Lung (tissue), 11 donors: ENCODE measurements at regions not wholly inside any gene's neighbourhood (a gene's known extent, or its start where the extent isn't known, plus 50 kb on each side); places are given as distances from the start of the nearest gene placed in this dataset.

Experiments
- ATAC-seq: fragments of 200-7000 bp; cut with Tn5 transposase; one replicate; pipeline ENCODE4 v1.9.1; 2020; ENCODE audit warnings: moderate number of reproducible peaks; ENCODE audit not compliant: insufficient read depth, low FRiP score
- DNase-seq, 3 donors: peaks; one replicate each; pipeline ENCODE4 v3.0.0-alpha.2; 2013 to 2017
- H3K27ac ChIP-seq, 2 donors: one replicate each; pipeline ENCODE4 v1.5.1; 2013; ENCODE audit warnings: mild to moderate bottlenecking in 2 of 2, moderate library complexity in 2 of 2, control low read depth in 1 of 2, inconsistent platforms in 1 of 2, low read depth in 1 of 2, low read length in 1 of 2
- H3K27me3 ChIP-seq, 3 donors: one replicate each; pipeline ENCODE4 v1.5.1; 2013; ENCODE audit warnings: low read length in 2 of 3; ENCODE audit not compliant: control insufficient read depth in 3 of 3, insufficient read depth in 3 of 3
- H3K36me3 ChIP-seq, 4 donors: one replicate each; pipeline ENCODE4 v1.5.1; 2013; ENCODE audit warnings: low read length in 4 of 4, mild to moderate bottlenecking in 1 of 4, moderate library complexity in 1 of 4; ENCODE audit not compliant: control insufficient read depth in 4 of 4, insufficient read depth in 4 of 4
- H3K4me1 ChIP-seq, 5 donors: one replicate each; pipeline ENCODE4 v1.5.1; 2013; ENCODE audit warnings: low read length in 5 of 5, mild to moderate bottlenecking in 2 of 5, moderate library complexity in 1 of 5; ENCODE audit not compliant: control insufficient read depth in 5 of 5, insufficient read depth in 5 of 5
- H3K4me3 ChIP-seq: one replicate; pipeline ENCODE4 v1.5.1; 2013; ENCODE audit warnings: mild to moderate bottlenecking, control low read depth, moderate library complexity
- H3K9ac ChIP-seq, 2 donors: one replicate each; pipeline ENCODE4 v1.5.1; 2013; ENCODE audit warnings: low read length in 2 of 2, control low read depth in 1 of 2; ENCODE audit not compliant: insufficient read depth in 1 of 2
- H3K9me3 ChIP-seq, 4 donors: one replicate each; pipeline ENCODE4 v1.5.1; 2013; ENCODE audit warnings: low read length in 3 of 4, mild to moderate bottlenecking in 1 of 4, moderate library complexity in 1 of 4; ENCODE audit not compliant: control insufficient read depth in 4 of 4, insufficient read depth in 3 of 4
- WGBS, 2 donors: extraction: QIAGEN DNeasy Blood & Tissue Kit; methylation state at CpG; one replicate each; pipeline ENCODE4 v1.1.7; 2013; 5-methylcytosine and 5-hydroxymethylcytosine counted together
- TF ChIP-seq, protein P1 (sequence below): IDR thresholded peaks from 2 replicates; pipeline ENCODE4 v1.5.1; 2012; ENCODE audit warnings: mild to moderate bottlenecking; ENCODE audit errors: control extremely low read depth, extremely low read depth
- donor health status: control.
- donor health status: control.
- donor health status: Bipolar disorder and iron deficiency.
- donor health status: healthy.
- donor health status: DM: yes; HTN: yes; CAD: no.

DNA sequence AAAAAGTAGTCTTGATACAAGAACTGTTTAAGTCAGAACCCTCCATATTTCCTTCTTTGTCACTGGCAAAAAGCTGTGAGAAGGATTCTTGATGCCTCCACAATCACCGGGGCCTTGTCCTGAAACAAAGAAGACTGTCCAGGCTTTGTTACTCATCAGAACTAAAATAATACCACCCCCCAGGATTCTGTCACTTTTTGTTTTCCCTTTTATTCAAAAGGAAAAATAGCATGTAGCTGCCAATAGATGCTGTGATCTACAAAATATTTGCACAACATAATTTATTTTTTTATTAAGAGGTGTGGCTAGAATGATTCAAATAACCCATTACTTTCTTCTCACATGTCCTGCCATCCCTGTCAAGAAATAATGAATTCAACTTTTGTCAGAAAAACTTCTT, 173.7 kb downstream of the LYPLAL1 start:
- Histone ChIP-seq H3K4me3 (no peak overlapping the region), H3K9ac (no peak overlapping the region), H3K4me1 (peaks cover 3 to 46% (median 12%) of the 10 kb centered on the region in 5 donors), H3K27me3 (no peaks in the 10 kb centered on the region), H3K27ac (no peak overlapping the region), H3K36me3 (peaks cover 0 to 4% (median 0%) of the 10 kb centered on the region in 4 donors), H3K9me3 (peaks cover 0 to 4% (median 0%) of the 10 kb centered on the region in 4 donors)
- TF ChIP-seq, protein P1, sequence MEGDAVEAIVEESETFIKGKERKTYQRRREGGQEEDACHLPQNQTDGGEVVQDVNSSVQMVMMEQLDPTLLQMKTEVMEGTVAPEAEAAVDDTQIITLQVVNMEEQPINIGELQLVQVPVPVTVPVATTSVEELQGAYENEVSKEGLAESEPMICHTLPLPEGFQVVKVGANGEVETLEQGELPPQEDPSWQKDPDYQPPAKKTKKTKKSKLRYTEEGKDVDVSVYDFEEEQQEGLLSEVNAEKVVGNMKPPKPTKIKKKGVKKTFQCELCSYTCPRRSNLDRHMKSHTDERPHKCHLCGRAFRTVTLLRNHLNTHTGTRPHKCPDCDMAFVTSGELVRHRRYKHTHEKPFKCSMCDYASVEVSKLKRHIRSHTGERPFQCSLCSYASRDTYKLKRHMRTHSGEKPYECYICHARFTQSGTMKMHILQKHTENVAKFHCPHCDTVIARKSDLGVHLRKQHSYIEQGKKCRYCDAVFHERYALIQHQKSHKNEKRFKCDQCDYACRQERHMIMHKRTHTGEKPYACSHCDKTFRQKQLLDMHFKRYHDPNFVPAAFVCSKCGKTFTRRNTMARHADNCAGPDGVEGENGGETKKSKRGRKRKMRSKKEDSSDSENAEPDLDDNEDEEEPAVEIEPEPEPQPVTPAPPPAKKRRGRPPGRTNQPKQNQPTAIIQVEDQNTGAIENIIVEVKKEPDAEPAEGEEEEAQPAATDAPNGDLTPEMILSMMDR, result no peak
- DNase-seq (no peak), ATAC-seq (no peak)
- 90 to 96% methylated on average over 1 of the region's 1 CpG for WGBS, 2 donors

DNA sequence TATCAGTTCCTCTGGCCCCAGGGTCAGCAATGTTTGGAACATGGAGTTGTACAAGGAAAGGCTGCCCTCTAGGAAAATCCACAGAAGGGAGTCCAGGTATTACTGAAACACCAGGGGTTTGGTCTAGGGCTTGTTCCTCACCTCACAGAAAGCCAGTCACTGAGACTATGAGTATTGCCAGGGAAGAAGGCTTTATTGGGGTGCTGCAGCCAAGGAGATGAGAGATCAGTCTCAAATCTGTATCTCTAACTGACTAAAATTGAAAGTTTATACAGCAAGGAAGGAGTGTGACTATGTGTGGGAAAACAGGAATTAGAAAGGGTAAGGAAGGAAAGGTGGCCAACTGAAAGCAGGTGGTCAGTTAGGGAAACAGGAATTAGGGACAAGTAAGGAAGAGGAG, 172.3 kb downstream of the LYPLAL1 start:
- Histone ChIP-seq H3K4me1 (peaks cover 3 to 39% (median 12%) of the 10 kb centered on the region in 5 donors), H3K9ac (no peak overlapping the region), H3K9me3 (peaks cover 0 to 4% (median 0%) of the 10 kb centered on the region in 4 donors), H3K4me3 (no peak overlapping the region), H3K27me3 (no peaks in the 10 kb centered on the region), H3K27ac (no peak overlapping the region), H3K36me3 (peaks cover 0 to 4% (median 0%) of the 10 kb centered on the region in 4 donors)
- TF ChIP-seq, protein P1, result no peak
- DNase-seq (no peak), ATAC-seq (no peak)

DNA sequence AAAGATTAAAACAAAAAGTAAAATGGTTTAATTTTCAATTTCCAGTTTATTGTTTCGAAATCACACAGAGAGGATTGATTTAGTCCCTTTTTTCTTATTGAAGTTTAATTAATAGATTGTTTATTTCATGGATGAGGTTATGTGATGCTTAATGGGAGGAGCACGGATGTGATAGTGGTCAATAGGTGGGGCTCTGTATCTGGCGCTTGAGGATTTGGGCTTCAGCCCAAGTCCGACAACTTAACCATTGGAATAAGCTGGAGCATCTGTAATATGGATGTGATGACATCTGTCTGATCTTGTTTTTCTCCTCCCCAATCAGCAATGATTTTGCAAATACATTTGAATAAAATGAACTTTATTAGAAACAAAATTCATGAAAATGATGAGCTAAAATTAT, 169.2 kb downstream of the LYPLAL1 start:
- Histone ChIP-seq H3K27ac (no peak overlapping the region), H3K27me3 (no peaks in the 10 kb centered on the region), H3K4me1 (peaks cover 0 to 8% (median 1%) of the 10 kb centered on the region in 5 donors), H3K9me3 (peaks cover 0 to 4% (median 0%) of the 10 kb centered on the region in 4 donors), H3K4me3 (no peak overlapping the region), H3K9ac (no peak overlapping the region), H3K36me3 (peaks cover 0 to 4% (median 0%) of the 10 kb centered on the region in 4 donors)
- DNase-seq, result no peak
- 81% methylated on average over 4 of the region's 4 CpGs for WGBS, 2 donors
- no peak for ATAC-seq
- TF ChIP-seq, protein P1, result no peak

DNA sequence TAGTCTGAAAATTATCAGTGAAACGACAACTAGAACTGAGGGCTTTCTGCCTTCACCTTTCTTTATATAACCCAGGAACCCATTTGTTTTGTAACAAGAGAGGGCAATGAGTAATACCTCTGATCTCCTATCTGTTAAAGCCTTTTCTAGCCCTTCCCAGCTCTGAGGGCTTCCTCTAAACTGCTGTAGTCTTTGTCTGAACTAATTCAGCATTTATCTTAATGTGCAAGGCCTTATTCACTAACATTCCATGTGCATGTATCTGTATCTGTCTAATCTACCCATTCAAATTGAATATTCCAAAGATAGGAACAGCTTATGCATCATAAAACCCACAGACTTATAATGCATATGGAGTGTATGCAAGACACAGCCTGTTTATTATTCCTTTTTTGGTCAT, 167.1 kb downstream of the LYPLAL1 start:
- TF ChIP-seq, protein P1, result no peak
- Histone ChIP-seq H3K4me1 (no peaks in the 10 kb centered on the region), H3K27ac (no peak overlapping the region), H3K36me3 (peaks cover 0 to 1% (median 0%) of the 10 kb centered on the region in 4 donors), H3K4me3 (no peak overlapping the region), H3K9me3 (no peaks in the 10 kb centered on the region), H3K9ac (no peak overlapping the region), H3K27me3 (no peaks in the 10 kb centered on the region)
- DNase-seq (no peak), ATAC-seq (no peak)
- WGBS, 2 donors, result 82 to 91% methylated on average over 1 of the region's 1 CpG
